Activated CD8-positive, alpha-beta memory T cell treated with anti-CD3 and anti-CD28 coated beads, Interleukin-2, amount 10 ng/mL, durations not matched to agents 7 days and 5 days (primary cell): ENCODE measurements at regions not wholly inside any gene's neighbourhood (a gene's known extent, or its start where the extent isn't known, plus 50 kb on each side); places are given as distances from the start of the nearest gene placed in this dataset.
"Not testable (repeated sequence)": the region's sequence is repeated elsewhere in the genome, so short reads cannot be mapped to it uniquely, and the experiment has no call there.

Experiments used
- ATAC-seq: fragments of 150-1000 bp; cut with Tn5 transposase; one replicate; pipeline ENCODE4 v1.10.0; 2021; ENCODE audit warnings: moderate library complexity
- CTCF ChIA-PET: fragments of 350-600 bp; sonication (Branson Sonifier 250); formaldehyde crosslinking; loops from one replicate; lab custom pipeline; 2021; ENCODE audit warnings: antibody characterized with exemption; lab: Charles Lee
- DNase-seq: peaks from one replicate; pipeline ENCODE4 v3.0.0-alpha.2; 2020
- H3K27ac Mint-ChIP-seq: one replicate; pipeline ENCODE4 v1.8.0; 2021; ENCODE audit warnings: mild to moderate bottlenecking, mixed read lengths
- H3K27me3 Mint-ChIP-seq: one replicate; pipeline ENCODE4 v1.8.0; 2021; ENCODE audit warnings: mixed read lengths
- H3K36me3 Mint-ChIP-seq: one replicate; pipeline ENCODE4 v1.8.0; 2021; ENCODE audit warnings: mild to moderate bottlenecking, mixed read lengths
- H3K4me1 Mint-ChIP-seq: one replicate; pipeline ENCODE4 v1.8.0; 2021; ENCODE audit warnings: mixed read lengths
- H3K4me3 Mint-ChIP-seq: one replicate; pipeline ENCODE4 v1.8.0; 2021; ENCODE audit warnings: mild to moderate bottlenecking, moderate library complexity, mixed read lengths
- H3K9me3 Mint-ChIP-seq: one replicate; pipeline ENCODE4 v1.8.0; 2022; ENCODE audit warnings: low read depth, mixed read lengths

DNA sequence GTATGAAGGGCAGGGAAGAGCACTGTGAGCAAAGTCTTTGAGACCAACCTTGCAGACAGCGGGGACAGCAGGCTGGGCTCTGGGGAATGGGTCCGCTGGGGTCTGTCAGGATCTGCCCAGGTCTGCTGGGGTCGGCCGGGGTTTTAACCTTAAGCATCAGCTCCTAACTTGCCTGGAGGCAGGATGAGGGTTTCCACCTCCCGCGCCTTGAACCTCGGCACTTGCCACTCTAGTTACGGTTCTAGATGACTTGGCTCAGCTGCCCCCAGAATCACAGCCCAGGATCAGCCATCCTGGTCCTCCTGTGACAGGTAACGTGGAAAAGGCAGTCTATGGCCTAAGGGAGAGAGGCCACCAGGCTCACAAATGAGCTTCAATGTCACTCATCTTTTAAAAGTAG is 50.4 kb upstream of the CACUL1 start:
- Mint-ChIP-seq H3K27me3 (peaks cover 3% of the 10 kb centered on the region), H3K27ac (no peak overlapping the region), H3K36me3 (no peaks in the 10 kb centered on the region), H3K4me3 (no peak overlapping the region), H3K4me1 (no peaks in the 10 kb centered on the region), H3K9me3 (no peaks in the 10 kb centered on the region)
- CTCF ChIA-PET, result interaction anchor here (0.8 kb wide), 1 partner anchor 61 kb away, joined by 3 read pairs; no protein-coding TSS in a partner anchor
- ATAC-seq, result no peak
- no peak for DNase-seq

GRCh38 chr10:118807512-118808305 is 52.9 kb upstream of the CACUL1 start:
- Mint-ChIP-seq H3K27me3 (no peaks in the 10 kb centered on the region), H3K36me3 (no peaks in the 10 kb centered on the region), H3K4me3 (no peak overlapping the region), H3K27ac (no peak overlapping the region), H3K4me1 (no peaks in the 10 kb centered on the region), H3K9me3 (no peaks in the 10 kb centered on the region)
- DNase-seq (no peak), ATAC-seq (no peak)
- CTCF ChIA-PET, result no interaction called here

- H3K4me1 Mint-ChIP-seq, result no peaks in the 10 kb centered on the region
- H3K27me3 Mint-ChIP-seq, result no peaks in the 10 kb centered on the region
- CTCF ChIA-PET, result no interaction called here
Measured at GRCh38 chr10:118808601-118809356, 54.0 kb upstream of the CACUL1 start.

DNA sequence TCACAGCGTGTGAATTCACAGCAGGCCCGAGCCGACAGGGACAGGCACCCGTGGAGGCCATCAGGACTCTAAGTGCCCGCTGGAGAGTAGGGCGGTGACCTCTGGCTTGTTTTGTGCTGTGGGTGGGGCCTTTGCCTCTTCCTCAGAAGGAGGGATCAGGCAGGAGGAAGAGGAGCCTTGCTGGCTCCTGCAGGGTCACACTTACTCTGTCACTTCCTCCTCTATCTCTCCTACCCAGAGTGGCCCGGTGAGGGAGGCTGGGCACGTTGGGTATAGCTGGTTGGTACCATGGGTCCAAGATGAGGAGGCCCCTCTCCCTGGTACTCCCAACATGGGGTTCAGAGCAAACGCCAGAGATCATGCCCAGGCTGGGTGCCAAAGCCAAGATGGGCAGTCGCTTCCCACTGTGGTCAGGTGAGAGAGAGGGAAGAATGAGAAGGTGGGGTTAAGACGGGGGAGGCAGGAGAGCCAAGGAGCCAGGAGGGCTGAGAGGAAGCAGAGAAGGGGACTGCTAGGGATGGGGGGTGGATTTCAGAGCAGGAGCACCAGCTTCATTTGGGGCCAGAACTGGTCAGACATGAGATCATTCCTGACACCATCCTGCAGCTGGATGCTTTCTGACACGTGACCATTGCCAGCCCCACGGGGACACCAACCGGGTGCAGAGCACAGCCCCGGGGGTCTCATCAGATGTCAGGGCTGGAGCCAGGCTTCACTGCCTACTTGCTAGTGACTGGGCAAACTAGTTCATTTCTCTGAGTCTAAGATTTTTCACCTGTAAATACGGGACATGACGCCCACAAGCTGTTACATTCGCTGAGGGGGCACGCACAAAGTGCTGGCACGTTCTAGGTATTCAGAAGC is 54.8 kb upstream of the CACUL1 start:
- DNase-seq, result no peak
- no peak overlapping the region for H3K4me3 Mint-ChIP-seq
- CTCF ChIA-PET, result no interaction called here
- H3K36me3 Mint-ChIP-seq, result no peaks in the 10 kb centered on the region
- ATAC-seq, result no peak
- H3K27ac Mint-ChIP-seq, result no peak overlapping the region
- H3K27me3 Mint-ChIP-seq, result no peaks in the 10 kb centered on the region
- H3K4me1 Mint-ChIP-seq, result no peaks in the 10 kb centered on the region
- no peaks in the 10 kb centered on the region for H3K9me3 Mint-ChIP-seq

More at GRCh38 chr10:118808601-118809356, 54.0 kb upstream of the CACUL1 start:
- no peaks in the 10 kb centered on the region for H3K36me3 Mint-ChIP-seq
- no peak overlapping the region for H3K27ac Mint-ChIP-seq
- no peak overlapping the region for H3K4me3 Mint-ChIP-seq
- no peaks in the 10 kb centered on the region for H3K9me3 Mint-ChIP-seq
- DNase-seq (no peak), ATAC-seq (no peak)

DNA sequence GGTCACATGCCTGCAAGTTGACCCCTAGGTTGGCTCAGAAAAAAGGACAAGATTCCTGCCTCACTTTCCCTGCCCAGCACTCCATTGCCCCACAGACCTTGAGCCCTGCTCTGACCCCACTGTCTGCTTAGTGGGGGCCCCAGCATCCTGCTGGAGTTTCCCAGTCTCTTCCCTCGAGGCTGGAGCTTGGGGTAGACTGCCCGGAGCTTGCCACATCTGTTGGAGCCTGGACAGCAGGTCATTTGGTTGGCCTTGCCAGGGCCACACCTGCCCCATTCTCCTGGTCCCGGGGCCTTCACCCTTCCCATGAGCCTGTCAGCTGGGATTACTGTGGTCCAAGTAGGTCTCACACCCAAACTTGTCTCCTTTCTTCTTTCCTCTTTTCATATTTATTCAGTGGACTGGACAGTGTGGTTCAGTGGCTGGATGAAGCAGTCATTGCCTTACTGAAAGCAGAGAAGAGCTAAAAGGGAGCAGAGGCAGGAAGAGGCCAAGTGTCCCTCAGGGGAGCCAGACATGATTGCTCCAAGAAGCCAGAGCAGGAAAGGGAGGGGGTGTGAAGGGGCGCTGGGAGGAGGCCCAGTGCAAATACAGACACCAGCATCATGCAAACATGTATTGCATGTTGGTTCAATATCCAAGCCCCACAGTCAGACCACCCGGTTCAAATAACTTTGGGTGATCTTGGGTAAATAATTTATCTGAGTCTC is 56.2 kb upstream of the CACUL1 start:
- Mint-ChIP-seq H3K27ac (no peak overlapping the region), H3K4me1 (no peaks in the 10 kb centered on the region), H3K27me3 (no peaks in the 10 kb centered on the region), H3K4me3 (no peak overlapping the region), H3K9me3 (no peaks in the 10 kb centered on the region), H3K36me3 (no peaks in the 10 kb centered on the region)
- ATAC-seq (no peak), DNase-seq (no peak)
- CTCF ChIA-PET, result interaction anchor here (0.5 kb wide), 1 partner anchor 12 kb away, joined by 3 read pairs; no protein-coding TSS in a partner anchor

DNA sequence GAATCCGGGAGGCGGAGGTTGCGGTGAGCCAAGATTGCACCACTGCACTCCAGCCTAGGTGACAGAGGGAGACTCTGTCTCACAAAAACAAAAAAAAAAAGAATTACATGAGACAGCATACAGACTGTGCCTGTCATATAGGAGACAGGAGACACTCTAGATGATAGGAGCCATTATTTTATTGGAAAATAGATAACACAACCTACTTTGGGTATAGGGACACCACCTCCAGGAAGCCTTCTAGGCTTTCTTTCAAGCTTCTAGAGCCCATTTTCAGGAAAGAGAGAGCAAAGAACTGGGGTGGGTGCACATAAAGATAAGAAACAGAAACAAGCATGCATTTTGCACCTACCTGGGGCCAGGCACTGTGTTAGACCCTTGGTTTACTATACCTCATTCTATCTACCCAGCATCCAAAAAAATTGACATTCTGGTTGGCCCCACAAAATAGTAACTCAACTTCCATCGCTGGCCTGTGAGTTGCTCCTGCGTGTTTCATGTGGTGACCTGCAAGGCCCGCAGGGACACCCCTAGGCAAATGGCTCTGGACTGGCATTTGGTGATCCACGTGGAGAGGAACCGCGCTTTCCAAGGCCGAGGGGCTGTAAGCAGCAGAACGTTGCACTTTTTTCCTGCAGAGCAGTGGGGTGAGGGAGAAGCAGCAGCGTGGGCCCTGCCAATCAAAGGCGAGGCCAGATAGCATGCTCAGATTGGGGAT is 57.1 kb upstream of the CACUL1 start:
- DNase-seq (no peak), ATAC-seq (no peak)
- Mint-ChIP-seq H3K9me3 (no peaks in the 10 kb centered on the region), H3K4me3 (no peak overlapping the region), H3K27me3 (no peaks in the 10 kb centered on the region), H3K36me3 (no peaks in the 10 kb centered on the region), H3K27ac (no peak overlapping the region), H3K4me1 (no peaks in the 10 kb centered on the region)
- CTCF ChIA-PET, result no interaction called here

DNA sequence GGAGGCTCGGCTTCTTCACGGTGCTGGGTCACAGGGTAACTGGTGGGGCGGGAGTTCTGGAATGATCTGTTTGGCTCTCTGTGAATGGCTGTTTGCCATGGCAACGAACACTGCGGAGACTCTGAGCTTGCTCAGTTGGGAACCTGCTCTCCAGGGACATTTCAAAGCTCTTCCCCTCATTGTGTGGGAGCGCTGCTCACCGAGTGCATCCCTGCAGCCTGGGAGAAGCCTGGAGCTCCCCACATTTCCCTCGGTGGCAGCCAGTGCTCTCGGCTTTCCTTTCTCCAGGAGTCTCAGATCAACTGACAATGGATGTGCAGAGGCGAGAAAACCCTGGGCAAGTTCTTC is 57.6 kb upstream of the CACUL1 start:
- Mint-ChIP-seq H3K27ac (no peak overlapping the region), H3K4me1 (no peaks in the 10 kb centered on the region), H3K9me3 (no peaks in the 10 kb centered on the region), H3K27me3 (no peaks in the 10 kb centered on the region), H3K36me3 (no peaks in the 10 kb centered on the region), H3K4me3 (no peak overlapping the region)
- CTCF ChIA-PET, result no interaction called here
- no peak for DNase-seq
- no peak for ATAC-seq

DNA sequence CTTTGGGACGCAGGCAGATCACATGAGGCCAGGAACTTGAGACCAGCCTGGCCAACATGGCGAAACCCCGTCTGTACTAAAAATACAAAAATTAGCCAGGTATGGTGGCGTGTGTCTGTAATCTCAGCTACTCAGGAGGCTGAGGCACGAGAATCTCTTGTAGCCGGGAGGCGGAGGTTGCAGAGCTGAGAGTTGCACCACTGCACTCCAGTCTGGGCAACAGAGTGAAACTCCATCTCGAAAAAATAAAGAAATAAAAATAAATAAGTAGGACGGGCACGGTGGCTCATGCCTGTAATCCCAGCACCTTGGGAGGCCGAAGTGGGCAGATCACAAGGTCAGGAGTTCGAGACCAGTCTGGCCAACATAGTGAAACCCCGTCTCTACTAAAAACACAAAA is 58.2 kb upstream of the CACUL1 start:
- H3K36me3 Mint-ChIP-seq, H3K27me3 Mint-ChIP-seq, ATAC-seq, DNase-seq, H3K4me1 Mint-ChIP-seq, H3K4me3 Mint-ChIP-seq, H3K27ac Mint-ChIP-seq, CTCF ChIA-PET, H3K9me3 Mint-ChIP-seq: not testable (repeated sequence)

DNA sequence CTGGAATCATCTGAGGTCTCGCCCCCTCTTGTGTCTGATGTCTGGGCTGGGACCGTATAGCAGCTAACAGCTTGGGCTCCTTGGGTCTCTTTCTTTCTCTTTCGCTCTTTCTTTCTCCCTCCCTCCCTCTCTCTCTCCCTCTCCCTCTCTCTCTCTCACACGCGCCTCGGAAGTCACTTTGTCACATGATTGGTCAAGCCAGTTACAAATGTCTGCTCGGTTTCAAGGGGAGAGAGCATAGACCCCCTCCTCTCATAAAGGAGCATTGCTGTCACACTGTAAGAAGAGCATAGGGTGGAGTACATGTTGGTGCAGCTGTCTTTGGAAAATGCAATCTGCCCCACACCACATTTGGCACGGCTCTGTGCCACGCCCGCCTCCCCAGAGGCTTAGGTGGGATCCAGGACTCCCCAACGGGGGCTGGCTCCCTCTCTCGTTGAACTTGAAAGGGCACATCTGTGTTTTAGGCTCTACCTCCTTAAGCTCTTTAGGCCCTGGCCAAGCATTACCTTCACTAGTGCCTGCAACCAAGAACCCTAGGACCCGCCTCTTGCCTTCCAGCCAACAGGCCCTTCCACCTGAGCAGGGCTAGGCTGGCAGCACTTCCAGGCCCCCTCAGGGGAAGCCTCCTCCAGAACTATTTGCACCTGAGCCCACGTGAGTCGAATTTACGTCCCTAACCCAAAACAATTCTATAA is 61.9 kb upstream of the CACUL1 start:
- ATAC-seq (no peak), DNase-seq (no peak)
- Mint-ChIP-seq H3K4me1 (no peaks in the 10 kb centered on the region), H3K27ac (no peak overlapping the region), H3K9me3 (no peaks in the 10 kb centered on the region), H3K36me3 (no peaks in the 10 kb centered on the region), H3K27me3 (no peaks in the 10 kb centered on the region), H3K4me3 (no peak overlapping the region)
- CTCF ChIA-PET, result interaction anchor here (0.6 kb wide), 1 partner anchor 132 kb away, joined by 3 read pairs; no protein-coding TSS in a partner anchor

- DNase-seq, result no peak
- ATAC-seq, result no peak
- Mint-ChIP-seq H3K27ac (no peak overlapping the region), H3K4me1 (no peaks in the 10 kb centered on the region), H3K9me3 (no peaks in the 10 kb centered on the region), H3K4me3 (no peak overlapping the region), H3K36me3 (no peaks in the 10 kb centered on the region), H3K27me3 (no peaks in the 10 kb centered on the region)
- CTCF ChIA-PET, result interaction anchor here (0.6 kb wide), 1 partner anchor 131 kb away, joined by 3 read pairs; no protein-coding TSS in a partner anchor
Measured at GRCh38 chr10:118817328-118818068, 62.7 kb upstream of the CACUL1 start.

- CTCF ChIA-PET, result interaction anchor here (1.0 kb wide), 1 partner anchor 13 kb away, joined by 3 read pairs; no protein-coding TSS in a partner anchor
- Mint-ChIP-seq H3K4me1 (no peaks in the 10 kb centered on the region), H3K36me3 (no peaks in the 10 kb centered on the region), H3K9me3 (no peaks in the 10 kb centered on the region), H3K27ac (no peak overlapping the region), H3K27me3 (no peaks in the 10 kb centered on the region), H3K4me3 (no peak overlapping the region)
- ATAC-seq (no peak), DNase-seq (no peak)
Measured at GRCh38 chr10:118818621-118819221, 64.0 kb upstream of the CACUL1 start.
